GM23338 (cell line): ENCODE measurements at regions not wholly inside any gene's neighbourhood (a gene's known extent, or its start where the extent isn't known, plus 50 kb on each side); places are given as distances from the start of the nearest gene placed in this dataset.

Experiments
- EZH2 ChIP-seq: fragments of 200-600 bp; sonication (generic); IDR thresholded peaks from one replicate; pipeline ENCODE4 v1.8.0; 2017; ENCODE audit warnings: antibody characterized with exemption, mild to moderate bottlenecking, low read depth; ENCODE audit not compliant: unreplicated experiment
- EZH2phosphoT487 ChIP-seq: fragments of 200-600 bp; sonication (generic); IDR thresholded peaks from one replicate; pipeline ENCODE4 v1.8.1; 2018; ENCODE audit warnings: antibody characterized with exemption; ENCODE audit not compliant: unreplicated experiment
- STAT1 ChIP-seq: IDR thresholded peaks from one replicate; pipeline ENCODE4 v1.6.1; 2016; ENCODE audit warnings: antibody characterized with exemption; ENCODE audit not compliant: unreplicated experiment
- ZNF331 ChIP-seq: fragments of 250-450 bp; sonication (Bioruptor Pico); IDR thresholded peaks from 2 replicates; pipeline ENCODE4 v1.5.0; 2020; ENCODE audit warnings: low read depth, mild to moderate bottlenecking, moderate library complexity
- TF ChIP-seq, protein P1 (sequence below): fragments of 250-450 bp; sonication (Bioruptor Pico); IDR thresholded peaks from 2 replicates; pipeline ENCODE4 v1.5.0; 2020; ENCODE audit warnings: mild to moderate bottlenecking, moderate library complexity
- TF ChIP-seq, protein P2 (sequence below): IDR thresholded peaks from 2 replicates; pipeline ENCODE4 v1.6.1; 2016; ENCODE audit warnings: antibody characterized with exemption
- TF ChIP-seq, protein P3 (sequence below), 2 experiments: fragments of 200-600 bp in 1 of 2; sonication (generic) in 1 of 2; conservative IDR thresholded peaks; 2 replicates each; pipeline versions ENCODE4 v1.5.1 to v1.6.1; 2016 to 2017; ENCODE audit warnings: antibody characterized with exemption in 2 of 2, low read depth in 2 of 2, mild to moderate bottlenecking in 2 of 2, moderate library complexity in 1 of 2

DNA sequence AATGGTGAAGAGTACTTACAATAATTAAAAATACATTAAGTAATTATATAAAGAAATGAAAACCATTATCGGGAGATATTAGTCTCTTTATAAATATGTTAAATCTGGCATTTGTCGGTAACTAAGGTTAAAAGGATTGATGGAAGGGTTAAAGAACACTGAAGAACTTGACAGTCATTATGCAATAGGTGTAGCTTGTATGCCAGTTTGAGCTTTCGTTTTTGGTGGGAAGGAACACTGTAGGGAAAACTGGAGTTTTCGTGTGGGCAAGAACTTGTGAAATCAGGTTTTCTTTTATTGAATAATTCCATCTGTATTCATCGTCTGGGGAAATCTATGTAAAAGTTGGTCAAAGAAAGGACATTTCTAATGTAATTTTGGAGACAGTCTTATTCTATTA lies 142.3 kb downstream of the DMRTA1 start (continued):
- TF ChIP-seq, protein P1, sequence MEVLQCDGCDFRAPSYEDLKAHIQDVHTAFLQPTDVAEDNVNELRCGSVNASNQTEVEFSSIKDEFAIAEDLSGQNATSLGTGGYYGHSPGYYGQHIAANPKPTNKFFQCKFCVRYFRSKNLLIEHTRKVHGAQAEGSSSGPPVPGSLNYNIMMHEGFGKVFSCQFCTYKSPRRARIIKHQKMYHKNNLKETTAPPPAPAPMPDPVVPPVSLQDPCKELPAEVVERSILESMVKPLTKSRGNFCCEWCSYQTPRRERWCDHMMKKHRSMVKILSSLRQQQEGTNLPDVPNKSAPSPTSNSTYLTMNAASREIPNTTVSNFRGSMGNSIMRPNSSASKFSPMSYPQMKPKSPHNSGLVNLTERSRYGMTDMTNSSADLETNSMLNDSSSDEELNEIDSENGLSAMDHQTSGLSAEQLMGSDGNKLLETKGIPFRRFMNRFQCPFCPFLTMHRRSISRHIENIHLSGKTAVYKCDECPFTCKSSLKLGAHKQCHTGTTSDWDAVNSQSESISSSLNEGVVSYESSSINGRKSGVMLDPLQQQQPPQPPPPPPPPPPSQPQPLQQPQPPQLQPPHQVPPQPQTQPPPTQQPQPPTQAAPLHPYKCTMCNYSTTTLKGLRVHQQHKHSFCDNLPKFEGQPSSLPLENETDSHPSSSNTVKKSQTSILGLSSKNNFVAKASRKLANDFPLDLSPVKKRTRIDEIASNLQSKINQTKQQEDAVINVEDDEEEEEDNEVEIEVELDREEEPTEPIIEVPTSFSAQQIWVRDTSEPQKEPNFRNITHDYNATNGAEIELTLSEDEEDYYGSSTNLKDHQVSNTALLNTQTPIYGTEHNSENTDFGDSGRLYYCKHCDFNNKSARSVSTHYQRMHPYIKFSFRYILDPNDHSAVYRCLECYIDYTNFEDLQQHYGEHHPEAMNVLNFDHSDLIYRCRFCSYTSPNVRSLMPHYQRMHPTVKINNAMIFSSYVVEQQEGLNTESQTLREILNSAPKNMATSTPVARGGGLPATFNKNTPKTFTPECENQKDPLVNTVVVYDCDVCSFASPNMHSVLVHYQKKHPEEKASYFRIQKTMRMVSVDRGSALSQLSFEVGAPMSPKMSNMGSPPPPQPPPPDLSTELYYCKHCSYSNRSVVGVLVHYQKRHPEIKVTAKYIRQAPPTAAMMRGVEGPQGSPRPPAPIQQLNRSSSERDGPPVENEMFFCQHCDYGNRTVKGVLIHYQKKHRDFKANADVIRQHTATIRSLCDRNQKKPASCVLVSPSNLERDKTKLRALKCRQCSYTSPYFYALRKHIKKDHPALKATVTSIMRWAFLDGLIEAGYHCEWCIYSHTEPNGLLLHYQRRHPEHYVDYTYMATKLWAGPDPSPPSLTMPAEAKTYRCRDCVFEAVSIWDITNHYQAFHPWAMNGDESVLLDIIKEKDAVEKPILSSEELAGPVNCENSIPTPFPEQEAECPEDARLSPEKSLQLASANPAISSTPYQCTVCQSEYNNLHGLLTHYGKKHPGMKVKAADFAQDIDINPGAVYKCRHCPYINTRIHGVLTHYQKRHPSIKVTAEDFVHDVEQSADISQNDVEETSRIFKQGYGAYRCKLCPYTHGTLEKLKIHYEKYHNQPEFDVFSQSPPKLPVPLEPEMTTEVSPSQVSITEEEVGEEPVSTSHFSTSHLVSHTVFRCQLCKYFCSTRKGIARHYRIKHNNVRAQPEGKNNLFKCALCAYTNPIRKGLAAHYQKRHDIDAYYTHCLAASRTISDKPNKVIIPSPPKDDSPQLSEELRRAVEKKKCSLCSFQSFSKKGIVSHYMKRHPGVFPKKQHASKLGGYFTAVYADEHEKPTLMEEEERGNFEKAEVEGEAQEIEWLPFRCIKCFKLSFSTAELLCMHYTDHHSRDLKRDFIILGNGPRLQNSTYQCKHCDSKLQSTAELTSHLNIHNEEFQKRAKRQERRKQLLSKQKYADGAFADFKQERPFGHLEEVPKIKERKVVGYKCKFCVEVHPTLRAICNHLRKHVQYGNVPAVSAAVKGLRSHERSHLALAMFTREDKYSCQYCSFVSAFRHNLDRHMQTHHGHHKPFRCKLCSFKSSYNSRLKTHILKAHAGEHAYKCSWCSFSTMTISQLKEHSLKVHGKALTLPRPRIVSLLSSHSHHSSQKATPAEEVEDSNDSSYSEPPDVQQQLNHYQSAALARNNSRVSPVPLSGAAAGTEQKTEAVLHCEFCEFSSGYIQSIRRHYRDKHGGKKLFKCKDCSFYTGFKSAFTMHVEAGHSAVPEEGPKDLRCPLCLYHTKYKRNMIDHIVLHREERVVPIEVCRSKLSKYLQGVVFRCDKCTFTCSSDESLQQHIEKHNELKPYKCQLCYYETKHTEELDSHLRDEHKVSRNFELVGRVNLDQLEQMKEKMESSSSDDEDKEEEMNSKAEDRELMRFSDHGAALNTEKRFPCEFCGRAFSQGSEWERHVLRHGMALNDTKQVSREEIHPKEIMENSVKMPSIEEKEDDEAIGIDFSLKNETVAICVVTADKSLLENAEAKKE (CRISPR knock-in tag) = no peak
- no peak for TF ChIP-seq EZH2phosphoT487
- TF ChIP-seq ZNF331 (CRISPR knock-in tag) = no peak
- no peak for TF ChIP-seq STAT1
- no peak for TF ChIP-seq EZH2
- TF ChIP-seq, protein P2, sequence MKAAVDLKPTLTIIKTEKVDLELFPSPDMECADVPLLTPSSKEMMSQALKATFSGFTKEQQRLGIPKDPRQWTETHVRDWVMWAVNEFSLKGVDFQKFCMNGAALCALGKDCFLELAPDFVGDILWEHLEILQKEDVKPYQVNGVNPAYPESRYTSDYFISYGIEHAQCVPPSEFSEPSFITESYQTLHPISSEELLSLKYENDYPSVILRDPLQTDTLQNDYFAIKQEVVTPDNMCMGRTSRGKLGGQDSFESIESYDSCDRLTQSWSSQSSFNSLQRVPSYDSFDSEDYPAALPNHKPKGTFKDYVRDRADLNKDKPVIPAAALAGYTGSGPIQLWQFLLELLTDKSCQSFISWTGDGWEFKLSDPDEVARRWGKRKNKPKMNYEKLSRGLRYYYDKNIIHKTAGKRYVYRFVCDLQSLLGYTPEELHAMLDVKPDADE = no peak
- TF ChIP-seq, protein P3, sequence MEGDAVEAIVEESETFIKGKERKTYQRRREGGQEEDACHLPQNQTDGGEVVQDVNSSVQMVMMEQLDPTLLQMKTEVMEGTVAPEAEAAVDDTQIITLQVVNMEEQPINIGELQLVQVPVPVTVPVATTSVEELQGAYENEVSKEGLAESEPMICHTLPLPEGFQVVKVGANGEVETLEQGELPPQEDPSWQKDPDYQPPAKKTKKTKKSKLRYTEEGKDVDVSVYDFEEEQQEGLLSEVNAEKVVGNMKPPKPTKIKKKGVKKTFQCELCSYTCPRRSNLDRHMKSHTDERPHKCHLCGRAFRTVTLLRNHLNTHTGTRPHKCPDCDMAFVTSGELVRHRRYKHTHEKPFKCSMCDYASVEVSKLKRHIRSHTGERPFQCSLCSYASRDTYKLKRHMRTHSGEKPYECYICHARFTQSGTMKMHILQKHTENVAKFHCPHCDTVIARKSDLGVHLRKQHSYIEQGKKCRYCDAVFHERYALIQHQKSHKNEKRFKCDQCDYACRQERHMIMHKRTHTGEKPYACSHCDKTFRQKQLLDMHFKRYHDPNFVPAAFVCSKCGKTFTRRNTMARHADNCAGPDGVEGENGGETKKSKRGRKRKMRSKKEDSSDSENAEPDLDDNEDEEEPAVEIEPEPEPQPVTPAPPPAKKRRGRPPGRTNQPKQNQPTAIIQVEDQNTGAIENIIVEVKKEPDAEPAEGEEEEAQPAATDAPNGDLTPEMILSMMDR (conservative IDR thresholded peaks at IDR 0.05; ENCODE audit: low read depth in 2 of 2) = no peak
